CD8-positive, alpha-beta memory T cell (primary cell): ENCODE measurements at regions not wholly inside any gene's neighbourhood (a gene's known extent, or its start where the extent isn't known, plus 50 kb on each side); places are given as distances from the start of the nearest gene placed in this dataset.
"Not testable (repeated sequence)": the region's sequence is repeated elsewhere in the genome, so short reads cannot be mapped to it uniquely, and the experiment has no call there.

Experiments used
- CTCF ChIA-PET: fragments of 350-600 bp; sonication (Branson Sonifier 250); formaldehyde crosslinking; loops from one replicate; lab custom pipeline; 2021; ENCODE audit warnings: antibody characterized with exemption; lab: Charles Lee
- POLR2A ChIA-PET: fragments of 350-600 bp; sonication (Branson Sonifier 250); formaldehyde crosslinking; loops from one replicate; lab custom pipeline; 2021; ENCODE audit warnings: antibody characterized with exemption; lab: Charles Lee
- DNase-seq, 5 donors: peaks; one replicate each; pipeline versions ENCODE4 v3.0.0 to v3.0.0-alpha.2; 2020 to 2022; ENCODE audit warnings: mixed read lengths in 1 of 5
- H3K27ac ChIP-seq: one replicate; pipeline ENCODE4 v1.7.0; 2013; ENCODE audit warnings: low read depth, mild to moderate bottlenecking, low read length, moderate library complexity
- H3K27me3 ChIP-seq: 2 replicates; pipeline ENCODE4 v1.7.0; 2013; ENCODE audit warnings: low read length, mild to moderate bottlenecking; ENCODE audit not compliant: insufficient read depth, poor library complexity, severe bottlenecking
- H3K36me3 ChIP-seq: 2 replicates; pipeline ENCODE4 v1.7.0; 2013; ENCODE audit warnings: mild to moderate bottlenecking, low read length, moderate library complexity; ENCODE audit not compliant: insufficient read depth
- H3K4me1 ChIP-seq: 2 replicates; pipeline ENCODE4 v1.7.0; 2013; ENCODE audit warnings: mild to moderate bottlenecking, low read length, moderate library complexity; ENCODE audit not compliant: insufficient read depth
- H3K4me3 ChIP-seq: 2 replicates; pipeline ENCODE4 v1.7.0; 2013; ENCODE audit warnings: mild to moderate bottlenecking, low read length
- H3K9me3 ChIP-seq: 2 replicates; pipeline ENCODE4 v1.7.0; 2013; ENCODE audit warnings: mild to moderate bottlenecking, low read length
- H3K27ac Mint-ChIP-seq, 8 donors: one replicate each; pipeline ENCODE4 v1.8.0; 2020 to 2021; ENCODE audit warnings: mixed read lengths in 8 of 8, mild to moderate bottlenecking in 6 of 8, inconsistent platforms in 3 of 8, moderate library complexity in 3 of 8
- H3K27me3 Mint-ChIP-seq, 2 donors: one replicate each; pipeline ENCODE4 v1.8.0; 2020 to 2021; ENCODE audit warnings: mixed read lengths in 2 of 2, mild to moderate bottlenecking in 1 of 2, moderate library complexity in 1 of 2
- H3K36me3 Mint-ChIP-seq, 3 donors: one replicate each; pipeline ENCODE4 v1.8.0; 2020 to 2021; ENCODE audit warnings: mixed read lengths in 3 of 3, inconsistent platforms in 1 of 3, mild to moderate bottlenecking in 1 of 3
- H3K4me1 Mint-ChIP-seq, 3 donors: one replicate each; pipeline ENCODE4 v1.8.0; 2020 to 2021; ENCODE audit warnings: mixed read lengths in 3 of 3, inconsistent platforms in 1 of 3, mild to moderate bottlenecking in 1 of 3
- H3K4me3 Mint-ChIP-seq, 7 donors: one replicate each; pipeline ENCODE4 v1.8.0; 2020 to 2021; ENCODE audit warnings: mixed read lengths in 7 of 7, mild to moderate bottlenecking in 6 of 7, moderate library complexity in 4 of 7, inconsistent platforms in 2 of 7
- H3K9me3 Mint-ChIP-seq, 5 donors: one replicate each; pipeline ENCODE4 v1.8.0; 2020 to 2022; ENCODE audit warnings: mixed read lengths in 5 of 5, mild to moderate bottlenecking in 3 of 5, moderate library complexity in 2 of 5, inconsistent platforms in 1 of 5

DNA sequence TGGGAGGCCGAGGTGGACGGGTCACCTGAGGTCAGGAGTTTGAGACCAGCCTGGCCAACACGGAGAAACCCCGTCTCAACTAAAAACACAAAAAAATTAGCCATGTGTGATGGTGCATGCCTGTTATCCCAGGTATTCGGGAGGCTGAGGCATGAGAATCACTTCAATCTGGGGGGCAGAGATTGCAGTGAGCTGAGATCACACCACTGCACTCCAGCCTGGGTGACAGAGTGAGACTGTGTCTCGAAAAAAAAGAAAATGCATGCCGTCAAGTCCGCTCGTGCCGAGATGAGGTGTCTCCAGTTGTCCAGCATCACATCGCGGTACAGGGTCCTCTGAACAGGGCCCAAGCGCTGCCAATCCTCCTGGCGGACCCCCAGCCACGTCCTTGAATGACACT lies 71.2 kb upstream of the GOLGA6L6 start:
- CTCF ChIA-PET, H3K4me1 Mint-ChIP-seq, H3K4me1 ChIP-seq, H3K36me3 Mint-ChIP-seq, DNase-seq, H3K9me3 ChIP-seq, H3K4me3 Mint-ChIP-seq, H3K27me3 Mint-ChIP-seq, H3K9me3 Mint-ChIP-seq, H3K27ac ChIP-seq, H3K36me3 ChIP-seq, H3K27me3 ChIP-seq, H3K27ac Mint-ChIP-seq, H3K4me3 ChIP-seq, POLR2A ChIA-PET: not testable (repeated sequence)

DNA sequence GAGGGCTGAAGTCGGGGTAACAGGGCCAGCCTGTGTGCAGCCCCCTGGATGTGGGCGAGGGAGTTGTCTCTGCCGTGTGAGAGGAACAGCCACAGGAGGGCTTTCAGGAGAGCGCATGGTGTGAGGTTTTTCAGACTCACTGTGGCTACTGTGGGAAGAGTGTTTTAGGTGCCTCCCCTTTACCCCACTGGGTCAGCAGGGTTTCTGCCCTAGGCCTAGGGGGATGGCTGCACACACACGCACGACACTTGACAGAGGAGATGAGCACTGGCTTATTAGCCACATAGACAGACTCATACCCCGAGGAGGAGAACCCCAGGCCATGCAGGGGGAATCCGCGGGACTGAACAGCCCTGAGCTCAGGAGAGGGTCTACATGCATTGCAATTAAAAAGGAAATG lies 70.8 kb upstream of the GOLGA6L6 start:
- H3K4me3 ChIP-seq, H3K36me3 Mint-ChIP-seq, H3K9me3 Mint-ChIP-seq, H3K4me1 ChIP-seq, H3K27ac Mint-ChIP-seq, H3K4me1 Mint-ChIP-seq, H3K36me3 ChIP-seq, H3K27ac ChIP-seq, H3K9me3 ChIP-seq, POLR2A ChIA-PET, CTCF ChIA-PET, DNase-seq, H3K4me3 Mint-ChIP-seq, H3K27me3 Mint-ChIP-seq, H3K27me3 ChIP-seq: not testable (repeated sequence)

DNA sequence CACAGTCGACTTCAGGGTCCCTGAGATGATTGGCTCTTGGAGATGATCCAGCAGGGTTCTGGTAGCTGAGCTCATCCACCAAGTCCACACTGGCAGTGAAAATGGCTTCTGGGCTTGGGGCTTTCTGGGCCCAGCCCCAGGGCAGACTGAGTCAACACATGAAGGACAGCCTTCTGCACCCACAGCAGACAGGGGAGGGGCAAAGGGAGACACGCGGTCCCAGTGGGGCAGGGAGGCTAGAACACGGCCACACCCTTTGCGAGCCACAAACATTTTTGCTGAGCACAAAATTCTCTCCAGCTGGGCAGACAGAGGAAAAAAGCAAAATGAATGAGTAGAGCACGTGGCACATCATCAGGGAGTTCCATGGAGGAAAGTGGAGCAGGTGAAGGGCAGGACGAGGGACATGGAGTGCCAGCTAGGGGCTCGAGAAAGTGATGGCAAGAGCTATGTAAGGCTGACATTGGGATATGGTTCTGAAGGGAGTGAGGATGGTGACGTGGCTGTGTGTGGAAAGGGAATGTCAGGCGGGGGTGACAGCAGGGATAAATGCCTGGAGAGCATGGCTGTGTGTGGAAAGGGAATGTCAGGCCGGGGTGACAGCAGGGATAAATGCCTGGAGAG lies 70.2 kb upstream of the GOLGA6L6 start:
- H3K4me1 Mint-ChIP-seq, H3K27ac ChIP-seq, H3K36me3 Mint-ChIP-seq, H3K4me3 Mint-ChIP-seq, H3K27me3 ChIP-seq, DNase-seq, H3K4me3 ChIP-seq, H3K27me3 Mint-ChIP-seq, H3K27ac Mint-ChIP-seq, POLR2A ChIA-PET, H3K9me3 ChIP-seq, CTCF ChIA-PET, H3K36me3 ChIP-seq, H3K9me3 Mint-ChIP-seq, H3K4me1 ChIP-seq: not testable (repeated sequence)

DNA sequence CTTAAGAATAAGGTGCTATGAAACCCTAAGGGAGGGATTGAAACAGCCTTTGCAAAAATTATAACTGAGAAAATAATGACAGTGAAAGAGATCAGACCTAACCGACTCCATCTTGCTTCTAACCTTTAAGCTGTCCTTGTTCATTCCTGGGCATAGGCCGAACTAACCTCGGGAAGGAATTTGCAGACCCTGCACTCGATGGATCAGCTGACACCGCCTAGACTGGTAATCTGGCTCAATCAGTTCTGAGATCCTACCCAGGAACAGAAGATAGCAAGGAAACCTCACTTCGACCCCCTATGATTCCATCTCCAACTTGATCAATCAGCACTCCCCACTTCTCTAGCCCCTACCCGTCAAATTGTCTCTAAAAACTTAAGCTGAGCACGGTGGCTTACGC lies 66.6 kb upstream of the GOLGA6L6 start:
- CTCF ChIA-PET, DNase-seq, H3K4me1 Mint-ChIP-seq, H3K4me1 ChIP-seq, H3K36me3 Mint-ChIP-seq, H3K27me3 ChIP-seq, H3K4me3 ChIP-seq, POLR2A ChIA-PET, H3K36me3 ChIP-seq, H3K27me3 Mint-ChIP-seq, H3K27ac ChIP-seq, H3K27ac Mint-ChIP-seq, H3K4me3 Mint-ChIP-seq, H3K9me3 ChIP-seq, H3K9me3 Mint-ChIP-seq: not testable (repeated sequence)

DNA sequence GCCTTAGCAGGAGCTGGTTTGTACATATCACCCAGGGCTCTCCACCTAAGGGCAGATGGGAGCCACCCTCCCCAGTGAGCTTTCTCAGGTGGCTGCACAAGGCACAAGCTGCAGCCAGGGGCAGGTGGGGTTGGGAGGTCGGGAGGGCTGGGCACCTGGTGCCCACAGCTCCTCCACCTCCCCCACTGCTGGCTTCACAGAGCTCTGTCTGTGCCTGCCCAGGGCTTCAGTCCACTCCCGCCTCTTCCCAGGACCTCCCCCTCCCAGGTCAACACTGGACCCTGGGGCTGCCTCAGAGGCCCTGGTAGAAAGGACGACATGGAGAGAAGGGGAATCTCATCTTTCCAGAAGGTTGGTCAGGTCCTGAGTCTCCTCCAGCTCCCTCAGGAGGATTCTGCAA lies 55.6 kb upstream of the GOLGA6L6 start:
- H3K27ac ChIP-seq, DNase-seq, H3K36me3 ChIP-seq, H3K4me1 Mint-ChIP-seq, H3K27me3 ChIP-seq, POLR2A ChIA-PET, H3K27me3 Mint-ChIP-seq, H3K4me3 ChIP-seq, H3K4me3 Mint-ChIP-seq, CTCF ChIA-PET, H3K36me3 Mint-ChIP-seq, H3K27ac Mint-ChIP-seq, H3K9me3 Mint-ChIP-seq, H3K9me3 ChIP-seq, H3K4me1 ChIP-seq: not testable (repeated sequence)

DNA sequence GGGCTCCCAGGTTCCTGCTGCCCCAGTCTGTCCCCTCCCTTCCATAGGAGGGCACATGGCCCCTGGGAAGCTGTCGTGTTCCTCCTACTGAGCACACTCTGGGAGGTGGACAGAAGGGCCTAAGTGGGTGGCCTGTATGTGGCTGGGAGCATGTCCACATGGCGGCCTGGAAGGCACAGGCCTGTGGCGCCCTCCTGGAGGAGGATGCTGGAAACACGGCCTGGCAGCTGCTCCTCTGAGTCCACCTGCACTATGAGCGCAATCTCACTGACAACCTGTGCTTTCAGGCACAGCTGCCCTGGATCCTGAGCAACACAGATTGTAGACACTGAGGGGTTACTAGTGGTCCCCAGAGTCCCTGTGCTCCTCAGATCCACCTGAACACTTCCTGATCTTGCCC lies 52.6 kb upstream of the GOLGA6L6 start:
- H3K9me3 Mint-ChIP-seq, POLR2A ChIA-PET: not testable (repeated sequence)

DNA sequence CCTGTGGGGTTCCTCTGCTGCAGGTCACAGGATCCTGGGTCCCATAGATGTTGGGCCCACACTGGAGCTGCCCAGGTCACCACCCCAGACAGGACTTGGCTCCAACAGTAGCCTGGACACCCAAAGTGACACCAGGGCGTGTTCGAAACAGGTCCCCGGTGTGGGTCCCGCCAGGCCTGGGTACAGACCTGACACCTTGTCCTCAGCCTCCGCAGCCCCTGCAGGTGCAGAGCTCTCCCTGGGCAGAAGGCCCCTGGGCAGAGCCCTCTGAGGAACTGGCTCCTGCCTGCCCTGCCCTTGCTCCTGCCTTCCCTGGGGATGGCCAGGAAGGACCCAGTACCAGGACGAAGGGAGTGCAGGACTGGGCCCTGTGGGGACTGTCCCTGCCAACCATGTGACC lies 50.3 kb upstream of the GOLGA6L6 start:
- DNase-seq, H3K27me3 ChIP-seq, H3K36me3 Mint-ChIP-seq, H3K27ac Mint-ChIP-seq, H3K36me3 ChIP-seq, H3K9me3 Mint-ChIP-seq, CTCF ChIA-PET, H3K4me3 Mint-ChIP-seq, H3K4me1 ChIP-seq, POLR2A ChIA-PET, H3K9me3 ChIP-seq, H3K27ac ChIP-seq, H3K4me1 Mint-ChIP-seq, H3K4me3 ChIP-seq, H3K27me3 Mint-ChIP-seq: not testable (repeated sequence)

More for the DNA sequence above, 52.6 kb upstream of the GOLGA6L6 start:
- H3K27me3 ChIP-seq, H3K9me3 ChIP-seq, H3K36me3 ChIP-seq, H3K36me3 Mint-ChIP-seq, H3K27me3 Mint-ChIP-seq, DNase-seq, H3K27ac Mint-ChIP-seq, H3K4me3 Mint-ChIP-seq, CTCF ChIA-PET, H3K4me1 Mint-ChIP-seq, H3K4me3 ChIP-seq, H3K27ac ChIP-seq, H3K4me1 ChIP-seq: not testable (repeated sequence)
